ENCODE measurements at regions not wholly inside any gene's neighbourhood (a gene's known extent, or its start where the extent isn't known, plus 50 kb on each side); places are given as distances from the start of the nearest gene placed in this dataset.
"Not testable (repeated sequence)": the region's sequence is repeated elsewhere in the genome, so short reads cannot be mapped to it uniquely, and the experiment has no call there.

DNA sequence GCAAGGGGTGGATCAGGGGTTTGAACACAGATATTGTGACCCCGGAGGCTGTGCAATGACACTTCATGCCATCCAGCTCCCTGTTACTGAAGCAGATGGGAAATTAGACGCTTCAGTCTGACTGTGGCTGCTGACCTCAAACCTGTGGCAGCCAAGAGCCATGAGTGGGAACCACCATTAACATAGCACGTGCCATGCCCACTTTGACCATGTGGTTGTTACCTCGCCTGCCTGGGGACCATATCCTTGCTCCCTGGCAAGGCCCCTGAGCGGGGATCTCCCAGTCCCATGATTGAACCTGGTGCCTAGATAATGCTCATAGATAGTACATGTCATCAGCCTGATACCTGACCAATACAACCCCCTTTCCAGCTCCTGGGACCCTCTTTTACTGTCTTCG is 68.9 kb downstream of the CYP26B1 start:
- DNase-seq: no peak
- in situ Hi-C loops (cut with HindIII; ENCODE audit: low pct_ligation_motif_present, low pct_unique_long_range_greater_than_20kb, low sequenced_read_pairs): no loop called here

DNA sequence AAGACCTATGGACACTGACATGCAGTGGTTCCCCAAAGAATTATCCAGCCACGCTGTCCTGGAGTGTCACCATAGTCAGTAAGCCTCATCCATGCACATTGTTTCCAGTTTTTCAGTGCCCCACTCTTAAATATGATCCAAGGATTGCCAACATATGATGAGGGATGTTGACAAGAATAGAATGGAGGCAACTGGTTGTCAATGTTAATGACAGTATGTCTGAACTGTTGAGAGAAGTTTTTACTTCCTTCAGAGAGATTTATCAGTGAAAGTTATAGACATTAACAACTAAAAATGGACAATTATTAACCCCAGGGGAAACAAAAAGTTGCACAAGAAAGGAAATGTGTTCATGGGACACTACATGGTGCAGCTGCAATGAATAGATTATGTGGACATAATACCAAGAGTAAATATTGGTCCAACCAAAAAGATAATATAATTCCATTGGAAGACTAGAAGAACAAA is 69.9 kb downstream of the CYP26B1 start:
- in situ Hi-C loops (cut with HindIII; ENCODE audit: low pct_ligation_motif_present, low pct_unique_long_range_greater_than_20kb, low sequenced_read_pairs): no loop called here
- no peak for DNase-seq

DNA sequence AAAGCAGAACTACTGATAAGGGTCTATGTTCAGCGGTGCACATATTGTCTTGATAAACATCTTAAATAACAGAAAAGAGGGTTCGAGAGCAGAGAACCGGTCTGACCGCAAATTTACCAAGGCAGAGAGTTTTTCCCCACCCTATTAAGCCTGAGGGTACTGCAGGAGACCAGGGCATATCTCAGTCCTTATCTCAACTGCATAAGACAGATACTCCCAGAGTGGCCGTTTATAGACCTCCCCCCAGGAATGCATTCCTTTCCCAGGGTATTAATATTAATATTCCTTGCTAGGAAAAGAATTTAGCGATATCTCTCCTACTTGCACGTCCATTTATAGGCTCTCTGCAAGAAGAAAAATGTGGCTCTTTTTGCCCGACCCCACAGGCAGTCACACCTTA is 74.3 kb downstream of the CYP26B1 start:
- in situ Hi-C loops (cut with HindIII; ENCODE audit: low pct_ligation_motif_present, low pct_unique_long_range_greater_than_20kb, low sequenced_read_pairs); DNase-seq: not testable (repeated sequence)

DNA sequence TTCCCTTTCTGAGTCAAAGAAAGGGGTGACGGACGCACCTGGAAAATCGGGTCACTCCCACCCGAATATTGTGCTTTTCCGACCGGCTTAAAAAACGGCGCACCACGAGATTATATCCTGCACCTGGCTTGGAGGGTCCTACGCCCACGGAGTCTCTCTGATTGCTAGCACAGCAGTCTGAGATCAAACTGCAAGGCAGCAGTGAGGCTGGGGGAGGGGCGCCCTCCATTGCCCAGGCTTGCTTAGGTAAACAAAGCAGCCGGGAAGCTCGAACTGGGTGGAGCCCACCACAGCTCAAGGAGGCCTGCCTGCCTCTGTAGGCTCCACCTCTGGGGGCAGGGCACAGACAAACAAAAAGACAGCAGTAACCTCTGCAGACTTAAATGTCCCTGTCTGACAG is 83.5 kb downstream of the CYP26B1 start:
- DNase-seq; in situ Hi-C loops (cut with HindIII; ENCODE audit: low pct_ligation_motif_present, low pct_unique_long_range_greater_than_20kb, low sequenced_read_pairs): not testable (repeated sequence)

DNA sequence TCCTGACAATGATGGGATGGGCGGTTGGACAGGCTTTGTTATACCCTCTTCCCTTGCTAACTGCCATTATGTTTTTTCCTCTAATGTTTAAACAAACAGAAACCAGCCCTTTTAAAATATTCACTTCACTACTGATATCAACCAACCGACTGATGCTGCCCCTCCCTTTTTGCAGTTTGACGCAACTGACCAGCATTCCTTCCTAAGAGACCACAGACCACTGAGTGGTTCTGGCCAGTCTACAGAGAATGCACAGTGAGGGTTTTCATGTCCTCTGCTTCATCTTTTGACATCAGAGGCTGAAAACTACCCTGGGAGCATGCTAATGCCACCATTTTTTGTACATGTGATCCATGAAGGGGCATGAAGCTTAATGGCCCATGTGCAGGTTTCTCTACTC is 85.3 kb downstream of the CYP26B1 start:
- no peak for DNase-seq
- in situ Hi-C loops (cut with HindIII; ENCODE audit: low pct_ligation_motif_present, low pct_unique_long_range_greater_than_20kb, low sequenced_read_pairs): no loop called here

DNA sequence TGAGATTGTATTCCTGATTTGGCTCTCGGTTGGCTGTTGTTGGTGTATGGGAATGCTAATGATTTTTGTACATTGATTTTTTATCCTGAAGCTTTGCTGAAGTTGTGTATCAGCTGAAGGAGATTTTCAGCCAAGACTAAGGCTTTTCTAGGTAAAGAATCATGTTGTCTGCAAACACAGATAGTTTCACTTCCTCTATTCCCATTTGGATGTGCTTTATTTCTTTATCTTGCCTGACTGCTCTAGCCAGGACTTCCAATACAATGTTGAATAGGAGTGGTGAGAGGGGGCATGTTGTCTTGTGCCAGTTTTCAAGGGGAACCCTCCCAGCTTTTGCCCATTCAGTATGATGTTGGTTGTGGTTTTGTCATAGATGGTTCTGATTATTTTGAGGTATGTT is 90.4 kb downstream of the CYP26B1 start:
- in situ Hi-C loops (cut with HindIII; ENCODE audit: low pct_ligation_motif_present, low pct_unique_long_range_greater_than_20kb, low sequenced_read_pairs): no loop called here
- DNase-seq: no peak

DNA sequence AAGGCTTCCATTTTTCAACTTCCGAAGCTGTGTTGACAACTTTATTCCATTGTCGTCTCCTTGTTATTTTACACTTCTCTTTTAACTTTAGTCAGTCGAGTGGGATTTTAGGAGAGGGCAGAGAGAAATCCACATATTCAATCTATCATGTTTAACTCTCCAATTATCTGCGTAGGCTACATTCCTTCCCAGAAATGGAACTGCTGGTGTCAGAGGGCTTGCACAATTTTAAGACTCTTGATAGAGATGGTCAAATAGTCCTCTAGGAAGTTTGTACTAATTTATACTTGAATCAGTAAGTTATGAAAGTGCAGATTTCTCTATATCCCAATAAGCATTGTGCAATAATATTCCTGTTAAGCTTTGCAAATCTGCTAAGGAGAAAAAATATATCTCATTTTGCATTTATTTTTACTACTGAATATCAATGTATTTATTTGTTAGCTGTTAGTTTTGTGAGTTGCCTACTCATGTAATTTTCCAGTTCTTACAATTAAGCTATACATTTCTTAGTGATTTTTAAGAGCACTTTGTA is 95.6 kb downstream of the CYP26B1 start:
- in situ Hi-C loops (cut with HindIII; ENCODE audit: low pct_ligation_motif_present, low pct_unique_long_range_greater_than_20kb, low sequenced_read_pairs): no loop called here
- DNase-seq: no peak

DNA sequence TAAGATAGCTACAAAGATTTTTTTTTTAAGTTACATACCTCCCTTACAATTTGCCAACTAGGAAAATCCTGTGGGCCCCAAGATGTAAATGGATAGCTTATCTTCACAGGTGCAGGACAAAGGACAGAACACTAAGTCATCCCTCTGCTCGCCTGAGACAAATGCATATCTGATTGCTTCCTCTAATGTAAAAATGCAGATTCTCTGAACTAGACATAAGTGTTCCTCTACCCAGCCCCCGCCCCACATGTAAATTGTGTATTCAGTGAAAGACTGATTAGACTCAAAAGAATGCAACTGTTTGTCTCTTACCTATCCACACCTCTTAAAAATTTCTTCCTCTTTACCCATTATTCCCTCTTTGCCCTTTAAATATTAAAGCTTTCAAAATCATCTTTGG is 96.5 kb downstream of the CYP26B1 start:
- no peak for DNase-seq
- in situ Hi-C loops (cut with HindIII; ENCODE audit: low pct_ligation_motif_present, low pct_unique_long_range_greater_than_20kb, low sequenced_read_pairs): no loop called here

DNA sequence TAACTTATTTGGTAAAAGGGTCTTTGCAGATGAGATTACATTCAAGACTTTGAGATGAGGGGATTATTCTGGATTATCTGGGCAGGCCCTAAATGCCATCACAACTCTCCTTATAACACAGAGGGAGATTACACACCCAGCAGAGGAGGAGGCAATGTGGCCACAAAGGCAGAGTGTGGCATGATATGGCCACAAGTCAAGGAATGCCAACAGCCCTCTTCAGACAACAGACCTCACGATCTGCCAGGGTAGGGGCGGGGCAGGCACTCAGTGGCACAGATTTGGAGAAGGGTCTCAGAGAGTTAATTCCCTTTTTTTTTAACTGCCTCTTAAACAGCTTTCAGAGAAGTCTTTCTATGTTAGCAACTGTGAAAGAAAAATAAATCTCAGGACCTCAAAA is 96.9 kb downstream of the CYP26B1 start:
- DNase-seq: no peak
- in situ Hi-C loops (cut with HindIII; ENCODE audit: low pct_ligation_motif_present, low pct_unique_long_range_greater_than_20kb, low sequenced_read_pairs): no loop called here

DNA sequence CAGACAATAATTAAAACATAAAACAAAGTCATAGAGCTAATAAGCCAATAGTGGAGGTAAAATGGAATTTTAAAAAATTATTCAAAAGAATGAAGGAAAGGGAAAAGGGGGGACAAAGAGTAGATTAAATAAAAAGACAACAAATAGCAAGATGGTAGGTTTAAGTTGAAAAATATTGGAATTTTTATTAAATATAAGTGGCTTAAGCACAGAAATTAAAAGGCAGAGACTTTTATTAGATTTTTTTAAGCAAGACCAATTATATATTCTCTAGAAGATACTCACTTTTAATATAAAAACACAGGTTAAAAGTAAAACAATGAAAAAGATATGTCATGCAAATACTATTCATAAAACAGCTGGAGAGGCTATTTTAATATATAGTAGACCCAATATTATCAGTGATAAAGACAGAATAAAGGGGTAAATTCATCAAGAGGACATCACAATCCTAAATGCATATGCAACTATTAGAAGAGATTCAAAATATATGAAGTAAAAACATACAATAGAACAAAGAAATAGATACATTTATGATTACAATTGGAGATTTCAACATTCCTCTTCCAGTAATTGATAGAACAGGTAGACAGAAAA is 98.7 kb downstream of the CYP26B1 start:
- no peak for DNase-seq
- in situ Hi-C loops (cut with HindIII; ENCODE audit: low pct_ligation_motif_present, low pct_unique_long_range_greater_than_20kb, low sequenced_read_pairs): no loop called here

DNA sequence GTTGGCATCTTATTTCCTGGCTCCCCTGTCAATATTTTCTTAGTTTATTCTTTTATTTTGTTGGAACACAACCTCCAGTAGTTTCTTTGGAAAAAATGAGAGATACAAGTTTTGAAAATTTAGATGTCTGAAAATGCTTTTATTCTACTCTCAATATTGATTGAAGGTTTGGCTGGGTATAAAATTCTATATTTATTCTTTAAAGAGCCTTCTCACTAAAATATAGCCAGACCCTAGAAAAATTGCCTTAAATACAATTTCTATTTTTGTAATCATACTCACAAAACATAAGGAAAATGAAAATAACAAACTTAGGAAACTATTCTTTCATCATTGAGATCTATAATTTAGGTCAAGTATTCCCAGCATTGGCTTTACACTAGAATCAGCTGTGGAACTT is 103.7 kb downstream of the CYP26B1 start:
- DNase-seq: no peak
- in situ Hi-C loops (cut with HindIII; ENCODE audit: low pct_ligation_motif_present, low pct_unique_long_range_greater_than_20kb, low sequenced_read_pairs): no loop called here

DNA sequence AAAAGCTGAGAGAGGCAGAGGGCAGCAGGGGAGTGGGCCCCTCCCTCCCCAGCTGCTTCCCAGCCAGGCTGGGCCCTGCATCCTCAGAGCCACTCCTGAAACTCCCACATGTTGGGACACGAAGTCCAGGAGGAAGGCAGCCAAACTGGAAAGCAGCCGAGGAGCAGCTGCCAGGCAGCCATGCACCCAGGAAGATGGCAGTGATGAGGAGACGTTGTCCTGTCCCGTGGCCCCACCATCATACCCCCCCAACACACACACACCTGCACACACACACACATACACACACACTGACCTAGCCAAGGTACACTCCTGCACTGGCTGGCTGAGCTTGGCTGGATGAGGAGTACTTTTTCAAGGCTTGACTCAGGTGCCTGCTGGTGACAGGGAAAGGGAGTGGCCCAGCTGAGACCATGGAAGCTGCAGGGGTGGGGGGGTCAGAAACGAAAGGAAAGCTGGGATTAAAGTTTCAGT is 106.0 kb downstream of the CYP26B1 start:
- no peak for DNase-seq
- in situ Hi-C loops (cut with HindIII; ENCODE audit: low pct_ligation_motif_present, low pct_unique_long_range_greater_than_20kb, low sequenced_read_pairs): no loop called here

DNA sequence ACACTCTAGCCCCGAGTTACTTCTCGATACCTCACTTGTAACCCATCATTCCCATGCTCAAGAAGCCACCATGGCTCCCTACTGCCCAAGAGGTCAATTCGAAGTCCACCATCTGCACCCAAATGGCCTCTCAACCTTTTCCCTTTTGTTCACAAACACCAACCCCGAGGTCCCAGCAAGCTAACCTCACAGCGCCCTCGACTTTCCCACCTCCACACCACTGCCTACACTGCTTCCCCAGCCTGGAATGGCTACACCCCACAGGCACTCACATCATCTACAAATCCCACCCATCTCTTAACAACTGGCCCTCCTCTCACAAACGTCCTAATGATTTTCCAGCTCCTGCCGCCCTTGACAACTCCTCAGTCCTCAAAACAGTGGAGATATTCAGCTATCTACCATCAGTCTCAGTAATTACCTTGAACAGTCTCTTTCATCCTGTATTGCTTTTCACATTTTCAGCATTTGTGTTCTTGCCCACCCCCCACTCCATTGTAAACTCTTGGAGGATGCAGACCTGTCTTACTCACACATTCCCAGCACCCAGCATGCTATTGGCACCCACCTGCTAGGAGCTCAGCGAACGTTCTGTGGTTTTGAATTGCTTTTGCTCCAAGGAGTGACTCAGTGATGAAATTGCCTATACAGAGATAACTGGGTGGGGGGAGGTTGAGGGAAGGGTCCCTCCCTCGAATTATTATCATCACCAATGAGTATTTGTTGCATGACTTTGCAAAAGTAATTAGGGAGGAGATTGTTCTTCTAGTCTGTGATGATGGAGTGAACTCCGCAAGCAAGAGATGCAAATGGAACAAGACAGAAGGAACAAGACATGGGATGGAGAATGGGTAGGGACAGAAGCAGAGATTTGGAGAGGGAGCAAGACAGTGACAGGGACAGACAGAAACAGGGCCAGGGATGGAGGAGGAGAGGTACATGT is 106.8 kb downstream of the CYP26B1 start:
- no peak for DNase-seq
- in situ Hi-C loops (cut with HindIII; ENCODE audit: low pct_ligation_motif_present, low pct_unique_long_range_greater_than_20kb, low sequenced_read_pairs): no loop called here

DNA sequence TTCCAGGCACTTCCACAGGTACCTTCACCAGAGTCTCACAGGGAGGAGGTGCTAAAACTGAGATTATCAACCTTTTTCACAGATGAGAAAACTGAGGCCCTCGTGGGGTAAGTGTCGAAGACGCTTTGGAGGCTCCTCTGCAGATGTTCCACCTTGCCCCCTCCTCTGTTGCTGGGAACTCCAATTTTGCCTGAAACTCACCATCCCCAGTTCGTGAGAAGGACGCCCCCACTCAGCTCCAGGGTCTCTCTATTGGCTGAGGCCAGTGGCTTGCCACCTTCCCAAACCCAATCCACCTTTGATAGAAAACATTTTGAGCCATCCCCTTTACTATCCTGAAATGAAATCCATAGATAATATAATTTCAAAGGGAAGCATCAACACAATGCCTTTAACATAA is 109.1 kb downstream of the CYP26B1 start:
- in situ Hi-C loops (cut with HindIII; ENCODE audit: low pct_ligation_motif_present, low pct_unique_long_range_greater_than_20kb, low sequenced_read_pairs): no loop called here

DNA sequence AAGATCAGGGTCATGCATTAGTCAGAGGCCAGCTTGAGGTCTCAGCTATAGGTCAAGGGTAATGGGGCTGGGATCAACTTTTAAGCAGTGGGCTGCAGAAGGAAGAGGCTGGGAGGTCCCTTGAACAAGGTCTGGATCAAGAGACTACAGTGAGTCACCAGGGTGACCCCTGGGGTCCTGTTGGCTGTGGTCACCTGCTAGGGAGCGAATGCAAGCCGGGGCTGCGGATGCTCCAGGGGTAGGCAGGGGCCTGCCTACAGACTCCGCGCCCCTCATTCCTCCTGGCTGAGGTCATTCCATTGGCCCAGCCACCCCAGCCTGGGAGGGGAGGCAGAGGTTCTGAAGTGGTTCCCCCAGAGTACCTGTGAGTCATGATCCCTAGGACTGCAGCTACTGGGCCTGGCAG is 110.4 kb downstream of the CYP26B1 start:
- no peak for DNase-seq
- in situ Hi-C loops (cut with HindIII; ENCODE audit: low pct_ligation_motif_present, low pct_unique_long_range_greater_than_20kb, low sequenced_read_pairs): no loop called here

More for the DNA sequence above, 109.1 kb downstream of the CYP26B1 start:
- DNase-seq: no peak

DNA sequence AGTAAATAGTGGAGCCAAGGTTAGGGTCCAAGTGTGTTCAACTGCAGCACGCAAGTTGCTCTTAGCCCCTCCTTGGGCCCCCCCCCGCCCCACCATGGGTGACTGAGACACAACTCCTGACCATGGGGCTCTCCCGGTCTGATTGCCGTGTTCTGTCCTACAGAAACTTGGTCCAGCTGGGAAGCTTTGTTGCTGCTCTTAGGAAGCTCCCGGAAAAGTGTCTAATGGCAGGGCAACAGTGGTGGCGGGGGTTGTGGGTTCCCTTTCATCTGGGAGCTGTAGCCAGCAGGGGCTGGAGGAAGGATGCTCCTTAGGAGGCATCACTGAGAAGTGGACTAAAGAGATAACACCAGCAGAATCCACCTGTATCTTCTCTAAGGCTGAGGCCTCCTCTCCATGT is 111.1 kb downstream of the CYP26B1 start:
- DNase-seq: no peak
- in situ Hi-C loops (cut with HindIII; ENCODE audit: low pct_ligation_motif_present, low pct_unique_long_range_greater_than_20kb, low sequenced_read_pairs): no loop called here

DNA sequence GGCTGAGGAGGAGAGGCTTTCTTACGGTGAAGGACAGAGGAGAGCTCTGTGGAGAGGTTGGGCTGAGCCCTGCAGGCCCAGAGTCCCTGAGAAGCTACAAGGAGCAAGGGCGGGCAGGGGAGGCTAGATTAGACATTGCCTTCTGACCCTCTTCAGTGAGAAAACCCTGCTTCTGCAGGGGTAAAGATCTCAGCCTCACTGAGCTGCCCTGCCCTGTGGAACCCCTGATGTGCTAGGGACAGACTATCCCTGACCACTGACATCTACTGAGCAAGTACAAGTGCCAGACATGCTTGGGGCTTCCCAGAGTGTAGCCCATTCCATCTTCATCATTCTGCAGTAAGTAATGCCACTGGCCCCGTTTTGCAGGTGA is 111.5 kb downstream of the CYP26B1 start:
- in situ Hi-C loops (cut with HindIII; ENCODE audit: low pct_ligation_motif_present, low pct_unique_long_range_greater_than_20kb, low sequenced_read_pairs): no loop called here
- DNase-seq: no peak

DNA sequence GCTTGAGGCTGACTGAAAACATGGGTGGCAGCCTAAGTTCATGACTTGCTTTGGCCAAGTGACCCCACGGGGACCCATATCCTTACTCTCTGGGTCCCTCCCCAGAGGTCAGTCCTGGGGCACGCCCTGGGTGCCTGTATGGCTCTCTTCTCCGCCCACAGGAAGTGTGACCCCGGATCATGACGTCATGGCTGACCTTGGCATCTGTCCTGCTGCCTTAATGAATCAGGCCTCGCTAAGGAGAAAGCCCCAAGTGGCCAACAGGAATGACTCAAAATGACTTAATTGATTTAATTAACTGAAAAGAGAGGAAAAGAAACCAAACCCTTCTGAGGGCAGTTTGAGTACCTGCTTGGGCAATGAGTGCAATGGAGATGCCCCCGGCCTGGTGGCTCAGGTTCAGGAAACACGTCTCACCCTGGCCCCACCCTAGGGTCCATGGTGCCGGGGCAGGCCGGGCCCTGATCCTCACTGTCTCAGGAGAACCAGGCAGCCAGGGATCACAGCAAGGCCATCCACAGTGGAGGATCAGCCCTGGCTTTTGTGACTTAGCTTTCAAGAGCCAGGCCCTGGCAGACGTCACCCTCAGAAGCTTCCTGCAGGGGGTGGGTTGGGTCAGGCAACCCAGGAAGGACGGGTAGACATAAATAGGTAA is 112.0 kb downstream of the CYP26B1 start:
- no peak for DNase-seq
- in situ Hi-C loops (cut with HindIII; ENCODE audit: low pct_ligation_motif_present, low pct_unique_long_range_greater_than_20kb, low sequenced_read_pairs): no loop called here

Measured in ACHN (cell line).